HG03354 (cell line): ENCODE measurements at regions not wholly inside any gene's neighbourhood (a gene's known extent, or its start where the extent isn't known, plus 50 kb on each side); places are given as distances from the start of the nearest gene placed in this dataset.
"Not testable (repeated sequence)": the region's sequence is repeated elsewhere in the genome, so short reads cannot be mapped to it uniquely, and the experiment has no call there.

ENCODE experiments used
- ATAC-seq: cut with Tn5 transposase; IDR thresholded peaks from one replicate; pipeline ENCODE4 v1.9.1; 2021; ENCODE audit warnings: mild to moderate bottlenecking; ENCODE audit not compliant: unreplicated experiment, poor library complexity, severe bottlenecking

DNA sequence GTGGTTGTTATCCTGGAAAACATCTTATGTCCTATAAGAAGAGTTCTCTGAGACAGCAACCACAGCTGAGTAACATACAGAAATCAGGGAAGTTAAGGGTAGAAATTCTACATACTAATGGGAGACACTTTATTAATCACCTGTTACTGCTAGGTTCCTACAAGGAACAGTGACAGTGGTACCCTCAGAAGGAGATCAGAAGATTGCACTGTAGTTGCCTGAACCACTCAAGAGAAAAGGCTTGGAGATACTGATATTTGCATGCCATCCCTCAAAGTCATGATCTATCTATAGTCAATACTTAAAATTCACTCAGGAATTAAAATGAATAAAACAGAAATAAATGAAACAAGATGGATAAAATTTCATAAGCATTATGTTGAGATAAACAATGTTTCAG lies 136.0 kb downstream of the LMLN start:
- ATAC-seq: no peak

DNA sequence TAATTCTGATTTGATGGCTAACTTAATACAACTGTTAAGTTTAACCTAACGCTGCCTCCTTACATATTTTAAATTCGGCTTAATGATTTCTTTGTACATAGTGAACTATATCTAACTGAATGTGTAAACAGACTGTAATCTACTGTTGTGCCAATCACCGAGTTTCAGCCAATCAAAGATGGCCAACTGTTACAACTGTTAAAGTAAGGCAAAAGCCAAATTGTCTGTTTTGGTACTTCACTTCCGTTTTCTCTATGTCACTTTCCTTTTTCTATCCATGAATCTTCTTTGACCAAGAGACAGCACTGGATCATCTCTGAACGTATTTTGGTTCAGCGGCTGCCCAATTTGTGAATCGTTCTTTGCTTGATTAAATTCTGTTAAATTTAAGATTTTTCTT lies 137.0 kb downstream of the LMLN start:
- no peak for ATAC-seq

DNA sequence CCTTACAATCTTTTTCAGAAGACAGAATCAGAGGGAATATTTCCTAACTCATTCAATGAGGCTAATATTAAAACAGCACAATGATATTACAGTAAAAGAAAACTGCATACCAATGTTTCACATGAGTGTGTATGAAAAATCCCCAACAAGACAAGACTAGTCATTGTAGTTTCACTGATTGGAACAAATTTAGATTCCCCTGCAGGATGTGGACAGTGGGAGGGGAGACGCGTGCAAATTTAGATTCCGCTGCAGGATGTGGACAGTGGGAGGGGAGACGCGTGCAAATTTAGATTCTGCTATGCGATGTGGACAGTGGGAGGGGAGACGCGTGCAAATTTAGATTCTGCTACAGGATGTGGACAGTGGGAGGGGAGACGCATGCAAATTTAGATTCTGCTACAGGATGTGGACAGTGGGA lies 138.7 kb downstream of the LMLN start:
- ATAC-seq: not testable (repeated sequence)

DNA sequence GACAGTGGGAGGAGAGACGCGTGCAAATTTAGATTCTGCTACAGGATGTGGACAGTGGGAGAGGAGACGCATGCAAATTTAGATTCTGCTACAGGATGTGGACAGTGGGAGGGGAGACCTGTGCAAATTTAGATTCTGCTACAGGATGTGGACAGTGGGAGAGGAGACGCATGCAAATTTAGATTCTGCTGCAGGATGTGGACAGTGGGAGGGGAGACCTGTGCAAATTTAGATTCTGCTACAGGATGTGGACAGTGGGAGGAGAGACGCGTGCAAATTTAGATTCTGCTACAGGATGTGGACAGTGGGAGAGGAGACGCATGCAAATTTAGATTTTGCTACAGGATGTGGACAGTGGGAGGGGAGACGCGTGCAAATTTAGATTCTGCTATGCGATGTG lies 143.1 kb downstream of the LMLN start:
- ATAC-seq: not testable (repeated sequence)

DNA sequence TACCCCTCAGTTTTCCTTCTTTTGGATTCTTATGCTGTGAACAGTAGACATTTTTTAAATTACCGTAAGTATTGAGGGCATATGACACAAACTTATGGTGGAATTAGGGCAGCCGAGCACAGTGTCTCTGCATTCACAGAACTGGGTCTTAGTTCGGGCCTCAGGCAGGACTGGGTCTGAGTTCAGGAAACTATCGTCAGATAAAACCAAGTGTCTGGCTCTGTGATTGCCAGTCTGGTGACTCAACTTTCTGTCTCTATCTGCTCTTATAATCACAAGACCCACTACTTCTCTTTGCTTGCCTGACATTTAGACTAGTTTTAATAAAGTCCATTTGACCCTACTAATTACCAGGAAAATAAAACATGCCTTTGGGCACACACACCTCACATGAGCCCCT lies 146.2 kb downstream of the LMLN start:
- no peak for ATAC-seq

DNA sequence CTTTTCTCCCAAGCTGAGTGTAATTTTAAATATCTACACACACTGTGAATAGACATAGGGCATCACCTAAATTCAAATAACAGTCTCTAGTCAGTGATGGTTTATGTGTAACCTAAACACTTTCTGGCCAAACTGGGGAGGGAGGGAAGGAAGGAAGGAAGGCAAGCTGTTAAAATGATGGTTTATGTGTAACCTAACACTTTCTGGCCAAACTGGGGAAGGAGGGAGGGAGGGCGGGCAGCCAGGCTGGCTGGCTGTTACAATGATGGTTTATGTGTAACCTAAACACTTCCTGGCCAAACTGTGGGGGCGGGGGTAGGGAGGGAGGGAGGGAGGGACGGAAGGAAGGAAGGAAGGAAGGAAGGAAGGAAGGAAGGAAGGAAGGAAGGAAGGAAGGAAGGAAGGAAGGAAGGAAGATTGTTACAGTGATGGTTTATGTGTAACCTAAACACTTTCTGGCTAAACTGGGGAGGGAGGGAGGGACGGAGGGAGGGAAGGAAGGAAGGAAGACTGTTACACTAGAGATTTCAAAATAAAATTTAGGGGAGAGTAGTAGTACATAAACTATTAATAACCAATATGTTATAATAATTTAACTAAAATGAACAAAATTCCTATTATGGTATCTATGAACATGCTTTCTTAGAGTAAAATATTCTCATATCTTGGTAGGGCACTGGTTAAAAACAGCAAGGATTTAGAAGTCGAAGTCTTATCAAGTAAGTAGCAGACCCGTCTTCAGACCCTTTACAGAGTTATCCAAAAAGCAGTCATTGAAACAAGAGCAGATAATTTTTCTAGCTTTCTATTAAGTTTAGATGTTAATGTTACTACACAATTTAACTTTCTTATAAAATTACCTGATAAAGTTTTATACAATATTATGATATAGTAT lies 148.1 kb downstream of the LMLN start:
- no peak for ATAC-seq

DNA sequence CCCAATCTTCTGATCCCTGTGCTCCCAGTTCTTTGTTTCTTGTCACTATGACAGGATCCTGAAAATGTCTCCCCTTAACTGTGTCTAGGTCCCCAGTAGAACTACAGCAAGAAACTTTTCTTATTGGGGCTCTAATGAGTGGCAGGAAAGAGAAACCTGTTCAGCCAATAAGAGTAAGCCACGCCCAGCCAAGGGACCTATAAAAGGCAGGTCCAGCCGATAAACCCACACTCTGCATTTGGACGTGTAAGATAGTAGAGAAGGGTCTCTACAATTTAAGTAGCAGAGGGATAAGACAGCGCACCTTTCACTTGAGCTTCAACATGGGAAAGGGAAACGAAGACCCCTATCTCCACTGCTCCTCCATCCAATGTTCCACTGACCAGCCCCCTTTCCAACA lies 149.9 kb downstream of the LMLN start:
- no peak for ATAC-seq

DNA sequence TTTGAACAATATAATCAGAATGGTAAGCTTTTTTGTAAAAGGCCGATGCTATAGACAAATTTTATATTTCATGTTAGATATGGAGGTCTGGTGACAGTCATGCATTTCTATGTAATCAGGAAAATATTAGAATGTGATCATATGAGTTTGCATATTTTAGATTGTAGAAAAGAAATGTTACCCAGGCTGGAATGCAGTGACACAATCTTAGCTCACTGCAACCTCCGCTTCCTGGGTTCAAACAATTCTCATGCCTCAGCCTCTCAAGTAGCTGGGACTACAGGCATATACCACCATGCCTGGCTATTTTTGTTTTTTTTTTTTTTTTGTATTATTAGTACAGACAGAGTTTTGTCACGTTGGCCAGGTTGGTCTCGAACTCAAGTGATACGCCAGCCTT lies 152.0 kb downstream of the LMLN start:
- no peak for ATAC-seq

DNA sequence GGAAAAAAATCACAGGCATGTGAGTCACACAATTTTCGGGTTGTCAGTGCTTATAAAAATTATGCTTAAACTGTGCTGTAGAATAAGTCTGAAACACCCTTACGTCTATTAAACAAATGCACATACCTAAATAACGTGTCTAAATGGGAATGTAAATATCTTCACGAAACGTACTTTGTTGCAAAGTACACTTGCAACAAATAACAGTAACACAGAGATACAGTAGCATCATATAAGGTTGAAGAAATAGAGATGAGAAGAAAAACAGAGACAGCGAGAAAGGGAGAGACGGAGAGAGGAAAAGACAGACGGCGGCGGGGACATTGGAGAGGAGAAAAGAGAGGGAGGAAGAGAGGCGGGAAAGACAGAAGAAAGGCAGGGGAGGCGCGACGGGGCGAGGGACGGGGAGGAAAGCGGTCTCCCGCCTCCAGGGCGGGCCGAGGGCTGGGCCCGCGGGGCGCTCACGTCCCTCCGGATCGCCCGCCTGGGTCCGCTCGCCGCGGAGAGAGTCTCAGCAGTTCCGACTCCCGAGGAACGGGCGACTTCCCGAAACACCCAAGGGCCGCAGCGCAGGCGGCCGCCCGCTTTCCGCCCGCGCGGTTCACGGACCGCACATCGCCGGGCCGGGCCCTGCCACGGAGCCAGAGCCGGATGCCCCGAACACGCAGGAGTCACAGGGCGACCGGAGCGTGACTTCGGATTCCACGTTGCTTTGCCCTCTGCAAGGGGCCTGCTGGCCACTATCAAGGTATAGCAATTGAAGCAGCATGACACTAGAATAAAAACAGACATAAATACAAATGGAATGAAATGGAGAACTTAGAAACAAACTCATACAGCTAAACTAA lies 153.4 kb downstream of the LMLN start:
- ATAC-seq: no peak

DNA sequence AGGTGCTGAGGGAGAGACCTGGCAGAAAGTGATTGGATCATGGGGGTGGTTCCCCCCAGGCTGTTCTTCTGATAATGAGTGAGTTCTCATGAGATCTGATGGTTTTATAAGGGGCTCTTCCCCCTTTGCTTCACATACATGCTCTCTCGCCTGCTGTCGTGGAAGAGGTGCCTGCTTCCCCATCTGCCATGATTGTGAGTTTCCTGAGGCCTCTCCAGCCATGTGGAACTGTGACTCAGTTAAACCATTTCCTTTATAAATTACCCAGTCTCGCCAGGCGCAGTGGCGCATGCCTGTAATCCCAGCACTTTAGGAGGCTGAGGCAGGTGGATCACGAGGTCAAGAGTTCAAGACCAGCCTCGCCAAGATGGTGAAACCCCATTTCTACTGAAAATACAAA lies 154.5 kb downstream of the LMLN start:
- not testable (repeated sequence) for ATAC-seq

DNA sequence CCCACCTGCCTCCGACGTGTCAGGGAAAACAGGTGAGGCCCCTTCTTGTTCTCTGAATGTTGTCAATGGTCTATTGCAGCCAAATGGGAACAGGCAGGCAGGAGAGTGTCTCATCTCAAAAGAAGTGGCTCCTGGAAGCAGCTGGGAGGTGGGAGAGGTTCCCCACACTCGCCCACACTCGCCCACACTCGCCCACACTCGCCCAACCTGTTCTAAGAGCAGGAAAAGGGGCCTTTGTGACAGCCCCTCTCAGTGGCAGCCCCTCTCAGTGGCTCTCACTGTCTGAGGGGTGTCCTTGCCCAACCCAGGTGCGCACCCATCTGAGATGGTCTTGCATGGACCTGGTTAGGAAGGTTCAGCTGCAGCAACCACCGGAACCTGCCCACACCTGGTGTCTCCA lies 162.2 kb downstream of the LMLN start:
- ATAC-seq: not testable (repeated sequence)

DNA sequence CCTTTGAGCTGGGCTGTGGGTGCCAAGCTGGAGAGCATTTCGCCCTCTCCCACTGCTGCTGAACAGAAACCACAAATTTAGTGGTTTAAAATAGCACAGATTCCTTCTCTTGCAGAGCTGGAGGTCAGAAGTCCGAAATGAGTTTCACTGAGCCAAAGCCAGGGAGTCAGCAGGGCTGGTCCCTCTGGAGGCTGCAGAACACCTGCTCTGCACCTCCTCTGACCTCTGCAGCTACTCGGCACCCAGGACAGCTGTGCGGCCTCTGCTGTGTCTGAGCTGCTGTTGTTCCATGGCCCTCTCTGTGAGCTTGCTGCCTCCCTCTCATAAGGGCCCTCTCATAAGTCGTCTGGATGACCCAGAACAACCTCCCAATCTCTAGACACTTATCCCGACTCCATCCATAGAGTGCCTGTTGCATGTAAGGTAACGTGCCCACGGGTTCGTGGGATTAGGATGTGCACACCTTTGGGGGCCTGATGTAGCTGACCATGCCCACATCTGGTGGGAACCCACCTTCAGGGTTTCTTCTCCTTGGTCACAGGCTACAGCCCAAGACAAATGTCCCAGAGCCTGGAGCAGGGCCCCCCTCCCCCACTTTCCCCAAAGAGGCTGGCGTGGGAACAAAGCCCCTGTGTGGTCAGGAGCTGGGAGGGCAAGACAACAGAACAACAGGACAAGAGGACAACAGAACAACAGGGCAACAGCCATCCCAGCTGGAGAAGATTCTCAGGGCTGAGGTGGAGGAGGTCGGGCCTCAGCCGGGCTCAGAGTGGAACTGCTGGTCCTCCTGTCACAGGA lies 177.2 kb downstream of the LMLN start:
- ATAC-seq: not testable (repeated sequence)

DNA sequence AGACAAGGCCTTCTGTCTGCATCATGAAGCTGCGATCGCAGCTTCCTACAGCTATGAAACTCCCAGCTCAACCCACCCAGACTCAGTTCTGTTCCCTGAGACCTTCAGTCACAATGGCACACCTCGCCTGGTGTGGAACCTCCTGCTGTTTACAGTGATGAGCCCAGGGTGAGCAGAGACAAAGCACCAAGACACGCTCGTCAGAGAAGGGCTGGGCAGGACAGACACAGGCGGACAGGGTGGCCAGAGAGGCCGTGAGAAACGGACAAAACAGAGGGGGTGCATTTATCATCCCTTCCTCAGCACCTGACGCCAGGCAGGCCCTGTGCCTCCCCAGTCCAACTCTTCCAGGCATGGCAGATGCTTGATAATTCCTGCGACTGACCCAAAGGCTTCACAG lies 178.2 kb downstream of the LMLN start:
- not testable (repeated sequence) for ATAC-seq

DNA sequence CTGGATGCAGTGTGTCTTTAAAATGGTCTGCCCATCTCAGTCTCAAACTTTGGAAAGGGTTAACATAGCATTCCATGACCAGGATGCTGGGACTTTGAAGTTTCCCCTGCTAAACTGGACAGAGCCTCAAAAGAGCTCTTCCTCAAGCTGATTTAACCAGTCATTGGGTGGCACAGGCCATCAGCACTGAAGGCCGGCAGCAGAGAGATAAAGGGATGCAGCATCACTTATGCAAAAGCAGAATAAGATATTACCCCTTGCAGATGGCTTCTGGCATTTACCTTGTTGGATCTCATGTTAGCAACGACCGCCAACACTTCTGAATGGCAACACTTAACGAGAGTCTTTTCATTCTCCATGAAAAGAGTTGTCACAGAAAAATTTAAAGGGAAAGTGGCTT lies 179.0 kb downstream of the LMLN start:
- not testable (repeated sequence) for ATAC-seq

DNA sequence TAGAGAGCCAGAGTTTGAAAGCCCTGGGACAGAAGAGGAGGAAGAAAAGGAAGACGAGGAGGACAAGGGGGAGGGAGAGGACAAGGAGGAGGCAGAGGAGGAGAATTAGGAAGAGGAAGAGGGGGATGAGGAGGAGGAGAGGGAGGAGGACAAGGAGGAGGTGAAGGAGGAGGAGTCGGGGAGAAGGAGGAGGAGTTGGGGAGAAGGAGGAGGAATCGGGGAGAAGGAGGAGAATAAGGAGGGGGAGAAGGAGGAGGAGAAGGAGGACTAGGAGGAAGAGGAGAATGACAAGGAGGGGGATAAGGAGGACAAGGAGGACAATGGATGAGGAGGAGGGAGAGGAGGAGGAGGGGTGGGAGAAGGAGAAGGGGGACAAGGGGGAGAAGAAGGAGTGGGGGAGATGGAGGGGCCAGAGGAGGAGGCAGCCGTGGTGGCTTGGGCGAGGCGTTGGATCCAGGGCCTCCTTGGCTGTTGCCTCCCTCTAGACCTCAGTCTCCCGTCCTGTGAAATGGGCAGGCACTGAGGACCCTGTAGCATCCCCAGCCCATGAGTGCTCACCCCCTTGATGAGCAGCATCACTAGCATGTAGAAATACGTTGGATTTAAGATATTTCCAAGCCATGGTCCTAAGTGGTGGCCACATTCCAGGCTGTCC lies 179.6 kb downstream of the LMLN start:
- ATAC-seq: not testable (repeated sequence)

DNA sequence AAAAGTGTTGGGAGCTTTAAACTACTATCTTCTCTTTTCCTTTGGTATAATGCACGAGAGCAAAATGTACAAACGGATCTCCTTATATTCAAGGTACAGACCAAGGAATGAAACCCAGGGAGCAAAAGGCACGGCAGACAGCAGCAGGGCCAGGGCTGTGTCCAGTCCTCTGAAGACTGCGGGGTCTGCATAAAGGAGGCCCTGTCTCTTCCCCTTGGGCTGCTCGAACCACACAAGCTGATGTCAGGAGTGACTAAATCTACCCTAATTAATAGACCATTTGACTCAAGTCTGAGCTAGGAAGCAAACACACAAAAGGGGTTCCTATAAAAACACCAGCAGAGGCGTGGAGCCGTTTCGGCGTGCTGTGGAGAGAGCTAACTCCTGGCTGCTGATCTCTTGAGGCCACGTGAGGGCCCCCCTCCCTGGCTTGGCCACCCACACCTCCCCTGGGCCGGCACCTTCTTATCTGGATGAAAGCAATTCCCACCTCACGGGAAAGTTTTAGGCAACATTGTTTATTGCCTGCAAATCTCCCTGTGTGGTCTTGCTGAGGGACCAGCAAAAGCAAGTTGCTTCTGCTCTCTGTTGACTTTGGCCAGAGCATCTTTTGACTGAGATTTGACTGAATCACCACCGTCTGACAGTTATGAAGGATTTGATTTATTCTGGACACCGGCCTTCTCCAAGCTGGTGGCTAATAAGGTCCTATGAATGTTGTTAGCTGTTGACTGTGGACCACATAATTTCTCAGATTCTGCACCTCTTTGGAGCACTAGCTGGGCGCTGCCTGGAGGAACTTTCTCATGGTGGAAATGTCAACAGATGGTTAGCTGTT lies 183.5 kb downstream of the LMLN start:
- not testable (repeated sequence) for ATAC-seq

DNA sequence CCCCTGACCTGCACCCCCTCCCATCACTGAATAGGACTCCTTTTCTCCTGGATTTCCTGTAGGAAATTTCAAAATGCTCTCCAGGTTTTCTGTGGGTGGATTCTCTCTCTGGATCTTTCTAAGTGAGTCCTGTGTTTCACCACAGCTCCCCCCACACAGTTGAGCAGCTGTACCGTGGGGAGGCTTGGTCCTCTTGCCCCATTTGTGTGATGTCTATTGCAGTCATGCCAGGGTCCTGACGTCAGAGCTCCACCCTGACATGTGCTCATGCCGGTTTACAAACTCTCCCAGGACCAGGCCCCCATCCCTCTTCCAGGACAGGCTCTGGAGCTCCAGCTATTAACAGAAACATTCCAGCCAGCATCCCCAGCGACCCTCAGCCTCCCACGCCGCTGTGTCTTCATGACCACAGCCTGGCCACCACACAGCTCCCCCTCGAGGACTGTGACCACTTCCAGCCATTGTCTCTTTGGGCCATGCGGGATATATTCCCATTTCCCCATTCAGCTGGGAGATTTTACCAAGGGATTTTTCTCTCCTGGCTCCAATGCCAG lies 185.3 kb downstream of the LMLN start:
- ATAC-seq: not testable (repeated sequence)

DNA sequence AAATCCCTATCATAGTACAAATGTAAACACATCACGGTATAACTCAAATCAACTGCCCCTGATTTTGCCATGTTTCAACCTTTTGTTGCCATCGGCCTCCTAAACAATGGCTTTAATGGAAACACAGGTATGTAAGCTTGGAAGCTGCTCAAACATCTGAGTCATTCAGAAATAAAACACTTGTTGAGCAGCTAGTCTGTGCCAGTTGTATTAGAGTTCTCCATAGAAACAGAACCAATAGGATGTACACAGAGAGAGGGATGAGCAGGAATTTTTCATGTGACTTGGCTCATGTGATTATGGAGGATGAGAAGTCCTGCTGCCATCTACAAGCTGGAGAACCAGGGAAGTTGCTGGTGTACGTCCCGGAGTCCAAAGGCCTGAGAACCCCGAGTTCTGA lies 186.1 kb downstream of the LMLN start:
- not testable (repeated sequence) for ATAC-seq
